ENCODE measurements at regions not wholly inside any gene's neighbourhood (a gene's known extent, or its start where the extent isn't known, plus 50 kb on each side); places are given as distances from the start of the nearest gene placed in this dataset.

- H3K27me3 ChIP-seq (ENCODE audit: insufficient read depth, poor library complexity, severe bottlenecking) = peaks cover 2% of the 10 kb centered on the region
- no peak for DNase-seq (ENCODE audit: low read depth in 1 of 2, low spot score in 1 of 2)
- no peak for TF ChIP-seq GABPA (IDR thresholded peaks at IDR 0.05; ENCODE audit: low read depth)
- TF ChIP-seq POLR2AphosphoS5 (IDR thresholded peaks at IDR 0.05; ENCODE audit: low read depth) = no peak
- no peak for TF ChIP-seq SPI1 (IDR thresholded peaks at IDR 0.05; ENCODE audit: borderline replicate concordance, low read depth)
- no peak for TF ChIP-seq CTCF (IDR thresholded peaks at IDR 0.05; ENCODE audit: insufficient read depth, low read length)
- TF ChIP-seq REST (IDR thresholded peaks at IDR 0.05; ENCODE audit: insufficient replicate concordance, low read depth) = no peak
- H3K4me3 ChIP-seq (replicated peaks; ENCODE audit: insufficient read depth, low read length) = no peak overlapping the region
- no peak overlapping the region for H3K27ac ChIP-seq (replicated peaks)
Measured at GRCh38 chr2:128775217-128775913, 456.7 kb upstream of the HS6ST1 start.

GRCh38 chr2:128775914-128776285, 457.2 kb upstream of the HS6ST1 start:
- H3K27me3 ChIP-seq (ENCODE audit: insufficient read depth, poor library complexity, severe bottlenecking) = peaks cover 2% of the 10 kb centered on the region
- no peak for DNase-seq (ENCODE audit: low read depth in 1 of 2, low spot score in 1 of 2)
- no peak overlapping the region for H3K4me3 ChIP-seq (replicated peaks; ENCODE audit: insufficient read depth, low read length)
- no peak overlapping the region for H3K27ac ChIP-seq (replicated peaks)
- no peak for TF ChIP-seq SPI1 (IDR thresholded peaks at IDR 0.05; ENCODE audit: borderline replicate concordance, low read depth)

GRCh38 chr2:128776461-128777195, 458.0 kb upstream of the HS6ST1 start:
- Histone ChIP-seq H3K27me3 (ENCODE audit: insufficient read depth, poor library complexity, severe bottlenecking) (peaks cover 2% of the 10 kb centered on the region), H3K4me3 (replicated peaks; ENCODE audit: insufficient read depth, low read length) (no peak overlapping the region), H3K27ac (replicated peaks) (no peak overlapping the region)
- DNase-seq (ENCODE audit: low read depth in 1 of 2, low spot score in 1 of 2) = no peak
- TF ChIP-seq GABPA (IDR thresholded peaks at IDR 0.05; ENCODE audit: low read depth) (no peak), POLR2AphosphoS5 (IDR thresholded peaks at IDR 0.05; ENCODE audit: low read depth) (no peak), CTCF (IDR thresholded peaks at IDR 0.05; ENCODE audit: insufficient read depth, low read length) (no peak), SPI1 (IDR thresholded peaks at IDR 0.05; ENCODE audit: borderline replicate concordance, low read depth) (no peak), REST (IDR thresholded peaks at IDR 0.05; ENCODE audit: insufficient replicate concordance, low read depth) (no peak)

- H3K4me3 ChIP-seq (replicated peaks; ENCODE audit: insufficient read depth, low read length) = no peak overlapping the region
- no peak for DNase-seq (ENCODE audit: low read depth in 1 of 2, low spot score in 1 of 2)
- no peak overlapping the region for H3K27ac ChIP-seq (replicated peaks)
- TF ChIP-seq GABPA (IDR thresholded peaks at IDR 0.05; ENCODE audit: low read depth) (no peak), SPI1 (IDR thresholded peaks at IDR 0.05; ENCODE audit: borderline replicate concordance, low read depth) (no peak), POLR2AphosphoS5 (IDR thresholded peaks at IDR 0.05; ENCODE audit: low read depth) (no peak), CTCF (IDR thresholded peaks at IDR 0.05; ENCODE audit: insufficient read depth, low read length) (no peak), REST (IDR thresholded peaks at IDR 0.05; ENCODE audit: insufficient replicate concordance, low read depth) (no peak)
- peaks cover 2% of the 10 kb centered on the region for H3K27me3 ChIP-seq (ENCODE audit: insufficient read depth, poor library complexity, severe bottlenecking)
Measured at GRCh38 chr2:128777196-128778035, 458.7 kb upstream of the HS6ST1 start.

All from HL-60 (cell line).